ENCODE measurements at regions not wholly inside any gene's neighbourhood (a gene's known extent, or its start where the extent isn't known, plus 50 kb on each side); places are given as distances from the start of the nearest gene placed in this dataset.
"Not testable (repeated sequence)": the region's sequence is repeated elsewhere in the genome, so short reads cannot be mapped to it uniquely, and the experiment has no call there.

DNA sequence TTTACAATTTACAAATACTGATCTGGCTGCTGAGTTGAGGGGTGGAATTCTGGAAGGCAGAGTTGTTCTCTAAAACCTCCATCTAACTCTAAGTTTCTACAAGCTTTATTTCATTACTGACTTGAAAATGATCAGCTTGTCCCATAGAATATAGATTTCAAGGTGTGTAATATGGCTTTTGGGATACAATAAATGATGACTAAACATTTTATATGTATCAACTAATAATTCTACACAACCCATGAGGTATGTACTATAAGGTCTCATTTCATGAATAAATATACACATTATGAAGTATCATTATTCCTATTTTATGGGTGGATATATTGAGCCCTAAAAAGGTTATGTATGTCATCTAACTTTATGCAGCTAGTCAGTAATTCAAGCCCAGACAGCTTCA lies 1214.3 kb upstream of the SORCS1 start:
- no peak for DNase-seq

DNA sequence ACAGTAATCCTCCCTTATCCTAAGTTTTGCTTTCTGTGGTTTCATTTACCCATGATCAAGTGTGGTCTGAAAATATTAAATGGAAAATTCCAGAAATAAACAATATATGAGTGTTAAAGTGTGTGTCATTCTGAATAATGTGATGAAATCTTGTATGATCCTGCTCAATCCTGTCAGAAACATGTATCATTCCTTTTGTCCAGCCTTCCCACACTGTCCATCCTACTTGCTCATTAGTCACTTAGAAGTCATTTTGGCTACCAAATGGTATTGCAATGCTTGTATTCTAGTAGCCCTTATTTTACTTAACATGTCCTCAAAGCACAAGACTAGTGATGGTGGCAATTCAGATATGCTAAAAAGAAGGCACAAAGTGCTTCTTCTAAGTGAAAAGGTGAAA lies 1211.2 kb upstream of the SORCS1 start:
- DNase-seq, result no peak

DNA sequence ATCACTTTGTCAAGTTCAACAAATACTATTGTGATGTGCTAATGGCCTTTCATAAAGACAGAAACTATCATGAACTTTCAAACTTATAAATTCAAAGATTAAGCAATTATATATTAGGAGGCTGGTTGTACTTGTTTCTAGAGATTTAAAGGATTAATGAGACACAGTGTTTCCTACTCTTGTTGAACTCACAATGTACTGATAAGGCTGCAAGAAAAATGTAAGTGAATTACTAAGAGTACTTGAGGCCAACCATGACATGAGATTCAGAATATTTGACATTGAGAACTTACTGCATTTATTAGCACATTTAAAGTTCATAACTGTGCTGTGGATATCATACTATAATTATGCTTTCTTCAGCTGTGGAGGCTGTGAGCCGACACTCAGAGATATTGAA lies 1210.5 kb upstream of the SORCS1 start:
- no peak for DNase-seq

DNA sequence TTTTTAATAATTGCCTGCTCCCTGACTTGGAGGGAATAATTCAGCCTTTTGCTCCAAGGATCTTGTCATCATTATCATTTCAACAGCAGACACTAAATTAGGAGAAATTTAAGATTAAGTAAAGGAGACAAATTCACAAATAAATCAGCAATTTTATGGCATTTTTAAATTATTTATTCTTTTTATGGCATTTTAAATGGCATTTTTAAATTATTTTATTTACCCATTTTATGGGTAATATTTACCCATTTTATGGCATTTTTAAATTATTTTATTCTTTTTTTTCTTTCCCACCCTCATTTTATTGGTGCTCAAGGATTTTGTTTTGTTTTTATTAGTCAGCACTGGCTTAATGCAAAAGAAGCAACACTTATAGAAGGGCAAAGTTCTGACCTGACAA lies 1201.0 kb upstream of the SORCS1 start:
- no peak for DNase-seq

GRCh38 chr10:108363576-108363975 lies 1199.1 kb upstream of the SORCS1 start:
- DNase-seq, result no peak

DNA sequence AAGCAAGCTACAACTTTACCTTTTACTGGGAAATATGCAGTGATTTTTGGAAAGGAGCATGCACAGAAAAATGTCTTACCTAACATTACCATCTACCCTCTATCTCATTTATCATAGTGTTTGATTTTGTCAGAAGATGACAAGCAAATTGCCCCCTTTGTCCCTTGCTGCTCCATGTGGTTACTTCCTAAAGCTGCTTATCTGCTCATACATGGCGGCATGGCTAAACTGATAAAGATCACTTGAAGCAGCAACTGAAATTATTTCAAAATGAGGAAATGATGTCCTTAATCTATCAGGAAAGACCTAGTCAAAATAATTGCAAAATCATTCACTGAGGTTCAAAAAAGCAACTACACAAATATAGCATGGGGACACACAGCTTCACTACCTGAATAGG lies 1198.5 kb upstream of the SORCS1 start:
- DNase-seq, result no peak

GRCh38 chr10:108362296-108362695 lies 1197.8 kb upstream of the SORCS1 start:
- no peak for DNase-seq

DNA sequence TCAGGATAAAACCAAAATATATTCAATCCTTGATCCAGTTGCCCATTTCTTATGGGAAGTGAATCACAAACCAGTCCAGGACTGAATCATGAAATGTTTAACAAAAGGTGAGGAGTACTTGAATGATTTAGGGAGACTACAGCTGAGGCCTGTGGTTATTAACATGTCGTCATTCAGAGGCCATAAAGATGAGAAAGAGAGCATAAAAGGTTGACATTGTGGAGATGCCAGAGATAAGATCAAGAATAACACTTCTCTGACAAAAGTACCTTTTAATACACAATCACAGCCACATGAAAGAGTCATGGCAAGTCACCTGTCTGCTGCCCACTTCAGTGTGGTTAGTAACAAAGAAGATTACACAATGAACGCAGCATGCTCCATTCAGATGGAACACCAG lies 1195.7 kb upstream of the SORCS1 start:
- no peak for DNase-seq

- no peak for DNase-seq
These were observed 1194.4 kb upstream of the SORCS1 start for GRCh38 chr10:108358912-108359311.

DNA sequence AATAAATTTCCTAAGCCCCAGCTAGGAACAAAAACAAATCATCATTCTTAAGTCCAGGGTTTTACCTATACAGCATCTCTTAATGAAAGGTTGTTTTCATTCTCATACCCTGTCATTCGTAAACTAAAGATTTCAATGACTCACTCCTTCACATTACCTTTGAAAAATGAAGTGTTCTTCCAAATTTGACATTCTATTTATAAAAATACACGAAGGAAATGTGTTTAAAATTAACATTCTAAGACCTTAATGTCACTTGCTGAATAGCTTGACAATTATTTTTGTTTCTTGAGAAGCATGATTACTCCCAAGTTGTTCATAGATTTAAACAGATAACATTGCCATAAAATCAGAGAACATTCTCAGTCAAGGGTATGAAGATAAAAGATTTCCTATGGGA lies 1188.3 kb upstream of the SORCS1 start:
- DNase-seq, result no peak

DNA sequence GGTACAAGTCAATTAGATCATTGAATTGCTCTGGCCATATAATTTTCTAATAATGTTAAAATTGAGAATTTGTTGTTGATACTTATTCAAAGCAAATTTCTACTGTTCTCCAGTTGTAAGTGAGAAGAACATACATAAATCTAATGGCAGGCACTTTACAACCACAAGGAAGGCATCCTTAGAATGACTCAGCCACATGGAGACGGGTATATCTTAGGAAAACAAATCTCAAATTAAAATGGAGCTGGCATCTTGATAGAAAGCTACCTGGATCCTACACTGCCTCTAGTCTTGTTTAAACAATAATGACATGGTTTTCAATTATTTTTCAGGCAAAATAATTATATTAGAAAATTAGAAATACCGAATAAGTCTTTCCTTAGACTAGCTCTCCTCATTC lies 1183.7 kb upstream of the SORCS1 start:
- no peak for DNase-seq

DNA sequence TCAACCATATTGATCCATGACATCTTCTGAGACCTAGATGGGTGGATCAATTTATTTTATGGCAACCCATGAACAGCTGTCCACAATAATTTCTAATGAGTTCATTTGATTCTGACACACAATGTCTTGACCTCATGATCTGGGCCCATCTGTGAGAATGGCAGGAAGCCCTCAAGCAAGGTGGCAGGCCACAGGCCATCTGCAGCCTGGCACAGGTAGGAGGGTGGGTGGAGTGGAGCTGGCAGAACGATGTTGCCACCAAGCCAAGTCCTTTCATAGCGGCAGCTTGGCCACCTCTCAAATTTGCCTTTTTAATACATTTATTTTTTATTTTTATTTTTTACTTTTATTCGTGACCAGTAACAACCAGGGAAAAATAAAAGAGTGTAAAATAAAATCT lies 1181.6 kb upstream of the SORCS1 start:
- no peak for DNase-seq

GRCh38 chr10:108338146-108338545 lies 1173.6 kb upstream of the SORCS1 start:
- no peak for DNase-seq

GRCh38 chr10:108336836-108337235 lies 1172.3 kb upstream of the SORCS1 start:
- no peak for DNase-seq

DNA sequence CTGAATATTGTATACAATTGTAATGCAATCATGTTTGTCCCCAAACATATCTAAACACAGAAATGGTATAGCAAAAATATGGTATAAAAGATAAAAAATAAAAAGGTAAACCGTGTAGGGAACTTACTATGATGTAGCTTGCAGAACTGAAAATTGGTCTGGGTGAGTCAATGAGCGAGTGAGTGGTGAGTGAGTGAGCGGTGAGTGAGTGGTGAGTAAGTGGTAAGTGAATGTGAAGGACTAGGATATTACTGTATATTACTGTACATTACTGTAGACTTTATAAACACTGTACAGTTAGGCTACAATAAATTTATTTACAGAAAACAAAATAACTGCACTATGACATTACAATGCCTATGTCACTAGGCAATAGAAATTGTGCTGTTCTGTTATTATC lies 1163.2 kb upstream of the SORCS1 start:
- no peak for DNase-seq

DNA sequence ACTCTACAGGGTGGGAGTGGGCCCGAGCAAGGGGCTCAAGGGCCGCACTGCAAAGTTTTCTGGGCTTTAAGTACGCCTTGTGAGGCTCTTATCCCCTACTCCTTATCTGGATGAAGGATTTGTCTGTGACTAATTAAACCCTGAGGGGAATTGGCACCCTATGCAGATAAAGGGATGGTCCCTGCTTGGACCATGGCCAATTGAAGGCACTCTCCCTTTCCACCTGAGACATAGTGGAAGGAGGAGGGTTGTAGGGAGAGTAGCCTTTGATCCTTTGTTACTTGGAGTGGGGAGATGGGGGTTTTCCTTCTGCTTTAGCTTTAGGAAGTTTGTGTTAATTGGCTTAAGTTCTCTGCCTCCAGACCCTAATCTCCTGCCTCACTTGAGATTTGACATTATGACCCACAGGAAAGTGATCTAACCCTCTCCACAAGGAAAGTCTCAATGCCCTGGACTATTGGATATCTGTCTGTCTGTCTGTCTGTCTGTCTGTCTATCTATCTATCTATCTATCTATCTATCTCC lies 1158.8 kb upstream of the SORCS1 start:
- no peak for DNase-seq

DNA sequence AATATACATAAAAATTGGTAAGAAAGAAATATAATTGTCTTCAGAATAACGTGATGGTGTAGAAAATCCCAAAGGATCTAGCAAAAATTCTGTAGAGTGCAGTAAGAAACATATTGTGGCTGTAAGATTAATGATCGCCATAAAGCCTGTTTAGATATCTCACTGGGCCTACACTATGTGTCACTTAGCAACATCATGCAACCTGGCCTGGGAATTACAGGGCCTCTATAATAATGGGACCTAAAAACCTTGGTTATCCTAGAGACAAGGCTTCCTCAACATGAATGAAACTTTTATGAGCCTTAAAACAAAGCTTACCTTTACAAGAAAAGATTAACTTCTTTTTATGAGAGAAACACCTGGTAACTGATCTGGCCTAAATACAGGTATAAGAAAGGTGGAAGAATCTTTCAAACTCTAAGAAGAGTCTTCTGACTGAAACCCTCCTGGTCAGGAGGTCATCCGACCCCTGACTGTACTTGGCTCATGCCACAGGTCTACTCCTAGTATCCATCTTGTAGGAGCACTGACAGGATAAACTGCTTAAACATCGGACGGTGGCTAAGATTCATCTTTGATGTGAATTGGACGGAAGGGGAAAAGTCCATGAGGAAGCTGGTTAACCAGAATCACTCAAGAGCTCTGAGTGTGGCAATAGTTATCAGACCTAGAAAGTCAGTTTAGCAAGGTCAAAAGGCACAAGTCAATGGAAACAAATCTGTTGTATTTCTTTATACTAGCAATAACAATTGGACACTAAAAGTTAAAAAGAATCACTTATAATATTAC lies 1155.1 kb upstream of the SORCS1 start:
- DNase-seq, result no peak

- DNase-seq, result not testable (repeated sequence)
These were observed 1151.1 kb upstream of the SORCS1 start for GRCh38 chr10:108315636-108316035.

- DNase-seq, result no peak
These were observed 1143.4 kb upstream of the SORCS1 start for GRCh38 chr10:108307925-108308312.

- DNase-seq, result no peak
These were observed 1142.9 kb upstream of the SORCS1 start for GRCh38 chr10:108307250-108307924.

DNA sequence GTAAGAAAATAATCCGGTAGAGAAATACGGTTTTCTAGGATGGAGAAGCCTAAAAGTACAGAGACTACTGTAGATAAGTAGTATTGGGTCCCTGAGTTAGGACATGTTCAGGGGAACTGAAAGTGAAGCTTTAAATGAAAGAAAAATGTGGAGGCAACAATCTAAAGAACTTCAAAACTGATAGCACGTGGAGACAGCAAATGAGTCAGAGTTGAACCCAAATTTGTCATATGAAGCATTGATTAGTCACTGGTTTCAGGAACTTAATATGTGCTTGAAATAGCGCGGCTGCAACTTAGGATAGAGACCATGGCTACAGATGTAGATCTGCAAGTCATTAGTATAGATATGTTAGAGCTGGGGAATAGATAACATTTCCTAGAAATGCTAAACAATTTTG lies 1138.6 kb upstream of the SORCS1 start:
- no peak for DNase-seq

GRCh38 chr10:108301002-108301401 lies 1136.5 kb upstream of the SORCS1 start:
- no peak for DNase-seq

DNA sequence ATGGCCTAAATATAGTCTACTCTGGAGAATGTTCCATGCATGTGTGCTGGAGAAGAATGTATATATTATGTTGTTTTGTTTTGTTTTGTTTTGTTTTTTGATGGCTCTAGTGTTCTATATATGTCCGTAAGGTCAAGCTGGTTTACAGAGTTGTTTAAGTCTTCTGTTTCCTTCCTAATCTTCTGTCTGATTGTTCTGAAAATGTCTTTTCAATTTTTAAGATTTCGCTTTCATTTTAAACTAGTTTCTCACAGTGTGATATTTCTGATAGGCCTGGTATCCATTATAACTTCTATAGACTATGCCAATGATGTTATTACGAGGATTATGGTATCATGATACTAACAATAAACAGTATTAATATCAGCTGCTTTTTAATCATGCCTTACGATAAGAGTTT lies 1126.3 kb upstream of the SORCS1 start:
- DNase-seq, result no peak

DNA sequence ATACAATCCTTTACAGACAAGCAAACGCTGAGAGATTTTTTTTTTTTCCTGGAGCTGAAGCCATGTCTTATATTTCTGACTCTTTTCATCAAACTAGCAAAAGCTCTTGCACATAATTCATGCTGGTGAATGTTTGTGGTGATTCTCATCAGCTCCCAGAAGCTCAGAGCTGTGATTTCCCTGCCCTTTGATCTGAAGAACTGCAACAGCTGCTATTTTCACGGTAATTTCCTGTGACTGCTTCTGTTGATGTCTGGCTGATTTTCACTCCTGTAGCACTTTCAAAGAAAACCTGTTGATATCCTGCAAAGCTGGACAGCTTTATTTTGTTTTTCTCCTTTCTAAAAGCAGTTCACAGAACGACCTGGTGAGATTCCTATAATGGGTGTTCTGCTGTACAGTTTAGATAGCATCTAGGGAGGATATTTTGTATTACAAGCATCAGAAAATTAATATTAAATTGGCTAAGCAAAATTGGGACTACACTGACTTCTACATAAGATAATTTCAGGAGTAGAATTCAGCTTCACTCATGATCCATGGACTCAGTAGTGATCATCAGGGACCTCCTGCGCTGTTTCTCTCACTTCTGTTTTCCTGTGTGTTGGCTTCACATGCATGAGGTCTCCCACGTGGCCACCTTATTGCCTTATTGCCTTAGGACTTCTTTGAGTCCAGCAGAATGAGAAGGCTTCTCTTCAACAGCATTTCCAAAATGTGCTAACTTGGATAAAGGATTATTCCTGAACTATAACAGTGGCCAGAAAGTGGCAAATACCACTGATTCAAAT lies 1111.6 kb upstream of the SORCS1 start:
- no peak for DNase-seq
